ENCODE measurements at regions not wholly inside any gene's neighbourhood (a gene's known extent, or its start where the extent isn't known, plus 50 kb on each side); places are given as distances from the start of the nearest gene placed in this dataset.

DNA sequence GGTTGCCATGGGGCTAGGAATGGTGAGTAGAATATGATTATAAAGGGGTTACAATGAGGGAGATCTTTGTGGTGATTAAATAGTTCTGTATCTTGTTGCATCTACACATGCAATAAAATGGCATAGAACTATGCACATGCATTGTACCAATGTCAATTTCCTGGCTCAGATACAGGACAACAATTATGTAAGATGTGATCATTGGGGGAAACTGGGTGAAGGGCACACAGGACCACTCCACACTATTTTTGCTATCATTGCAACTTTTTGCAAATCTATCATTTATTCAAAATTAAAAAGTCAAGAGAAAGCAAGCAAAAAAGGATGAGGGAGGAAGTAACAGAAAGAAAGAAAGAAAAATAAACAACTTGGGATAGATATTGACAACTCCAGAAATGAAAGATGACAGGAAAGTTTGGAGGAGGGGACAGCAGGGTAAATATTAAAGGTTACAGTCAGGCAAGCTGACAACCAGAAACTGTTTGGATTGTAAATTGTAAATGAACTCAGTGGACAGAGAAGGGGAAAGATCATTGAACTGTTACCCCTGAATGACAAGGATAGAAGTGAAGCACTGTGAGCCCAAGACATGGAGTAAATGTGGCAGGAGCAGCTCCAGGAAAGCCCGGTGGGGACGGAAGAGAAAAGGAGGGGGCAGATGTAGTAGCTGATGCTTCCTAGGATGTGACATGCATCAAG, 499.6 kb upstream of the JARID2 start:
- no peak for TF ChIP-seq SP1 (CRISPR knock-in tag; conservative IDR thresholded peaks at IDR 0.05)
- no peak for TF ChIP-seq NFE2L1 (CRISPR knock-in tag; IDR thresholded peaks at IDR 0.05)
- no peak for TF ChIP-seq ELF4 (CRISPR knock-in tag; IDR thresholded peaks at IDR 0.05; ENCODE audit: low read depth)
- TF ChIP-seq CTCF (IDR thresholded peaks at IDR 0.05): no peak
- TF ChIP-seq NFYB (CRISPR knock-in tag; conservative IDR thresholded peaks at IDR 0.05; ENCODE audit: low read depth): no peak
